Right lobe of liver (tissue), 6 donors: ENCODE measurements at regions not wholly inside any gene's neighbourhood (a gene's known extent, or its start where the extent isn't known, plus 50 kb on each side); places are given as distances from the start of the nearest gene placed in this dataset.

Experiments
- ATAC-seq, 4 donors: fragments of 200-7000 bp; cut with Tn5 transposase; one replicate each; pipeline ENCODE4 v1.9.1; 2020; ENCODE audit warnings: mild to moderate bottlenecking in 4 of 4, moderate library complexity in 4 of 4
- DNase-seq, 3 donors: peaks; one replicate each; pipeline ENCODE4 v3.0.0-alpha.2; 2020
- H3K27ac ChIP-seq, 3 donors: fragments of 200-600 bp; one replicate each; pipeline ENCODE4 v1.8.0; 2022
- H3K27me3 ChIP-seq, 2 donors: fragments of 200-600 bp; one replicate each; pipeline ENCODE4 v1.8.0; 2022
- H3K36me3 ChIP-seq, 4 donors: fragments of 200-600 bp; sonication (generic) in 1 of 4; one replicate each; pipeline versions ENCODE4 v1.5.1 to v1.8.0; 2017 to 2022; ENCODE audit warnings: control low read depth in 1 of 4
- H3K4me1 ChIP-seq, 4 donors: fragments of 200-600 bp; sonication (generic) in 1 of 4; one replicate each; pipeline versions ENCODE4 v1.5.1 to v1.8.0; 2017 to 2022; ENCODE audit warnings: control low read depth in 1 of 4
- H3K4me3 ChIP-seq, 3 donors: fragments of 200-600 bp; one replicate each; pipeline ENCODE4 v1.8.0; 2022
- H3K9me3 ChIP-seq, 4 donors: fragments of 200-600 bp; sonication (generic) in 1 of 4; one replicate each; pipeline versions ENCODE4 v1.5.1 to v1.8.0; 2017 to 2022; ENCODE audit warnings: control low read depth in 1 of 4
- CTCF ChIP-seq, 4 donors: fragments of 200-600 bp in 3 of 4; fragments of 450-650 bp in 1 of 4; IDR thresholded peaks; one replicate each; pipeline versions ENCODE4 v1.5.1 to v1.8.0; 2016 to 2022; ENCODE audit warnings: antibody characterized with exemption in 4 of 4, mild to moderate bottlenecking in 2 of 4
- POLR2A ChIP-seq: fragments of 450-650 bp; IDR thresholded peaks from one replicate; pipeline ENCODE4 v1.6.1; 2017; ENCODE audit warnings: antibody characterized with exemption, mild to moderate bottlenecking
- WGBS: methylation state at CpG from one replicate; pipeline ENCODE4 v1.1.6; 2018; ENCODE audit warnings: low coverage, low lambda C conversion rate; ENCODE audit not compliant: insufficient coverage; ENCODE audit errors: missing lambda C conversion rate; 5-methylcytosine and 5-hydroxymethylcytosine counted together
- intact Hi-C, 2 donors: fragments of 100-400 bp; cut with DNase I; formaldehyde crosslinking; loops; one replicate each; pipeline versions ENCODE4 v1.11.2 to v1.14.1; 2022
- donor health status: DM: no; HTN: yes; CAD: no.
- donor health status: DM: no; HTN: no; CAD: no.
- donor health status: DM: no; HTN: no; CAD: no.
- donor health status: DM: no; HTN: yes; CAD: no.
- donor health status: DM: no; HTN: yes; CAD: no.

GRCh38 chr5:3278643-3279042, 317.0 kb upstream of the IRX1 start:
- no peak for TF ChIP-seq POLR2A
- no peak for TF ChIP-seq CTCF (IDR thresholded peaks at IDR 0.05)
- WGBS, result 0% methylated on average over 1 of the region's 1 CpG
- Histone ChIP-seq H3K9me3 (no peaks in the 10 kb centered on the region), H3K4me3 (no peak overlapping the region), H3K27ac (no peak overlapping the region), H3K27me3 (no peaks in the 10 kb centered on the region), H3K36me3 (no peaks in the 10 kb centered on the region), H3K4me1 (no peaks in the 10 kb centered on the region)
- ATAC-seq, result no peak
- no peak for DNase-seq
- intact Hi-C loops, result no loop called here

- no peaks in the 10 kb centered on the region for H3K36me3 ChIP-seq
- no peak overlapping the region for H3K27ac ChIP-seq
- TF ChIP-seq CTCF (IDR thresholded peaks at IDR 0.05), result no peak
- no peak for TF ChIP-seq POLR2A
- no peak for DNase-seq
- 7% methylated on average over 4 of the region's 6 CpGs for WGBS
- no peaks in the 10 kb centered on the region for H3K9me3 ChIP-seq
- no peaks in the 10 kb centered on the region for H3K27me3 ChIP-seq
- H3K4me1 ChIP-seq, result no peaks in the 10 kb centered on the region
- no peak for ATAC-seq
- intact Hi-C loops, result no loop called here
- no peak overlapping the region for H3K4me3 ChIP-seq
Observed at GRCh38 chr5:3277590-3278196, 317.9 kb upstream of the IRX1 start.

GRCh38 chr5:3276896-3277295, 318.7 kb upstream of the IRX1 start:
- WGBS, result 36% methylated on average over 7 of the region's 7 CpGs
- no peaks in the 10 kb centered on the region for H3K4me1 ChIP-seq
- ATAC-seq (no peak), DNase-seq (no peak)
- no peak overlapping the region for H3K4me3 ChIP-seq
- no peaks in the 10 kb centered on the region for H3K36me3 ChIP-seq
- intact Hi-C loops, result no loop called here
- H3K27ac ChIP-seq, result no peak overlapping the region
- H3K9me3 ChIP-seq, result no peaks in the 10 kb centered on the region
- no peaks in the 10 kb centered on the region for H3K27me3 ChIP-seq
- TF ChIP-seq POLR2A, result no peak

- WGBS, result 67% methylated on average over 16 of the region's 28 CpGs
Observed at GRCh38 chr5:3269395-3270169, 326.1 kb upstream of the IRX1 start.

More at GRCh38 chr5:3269395-3270169, 326.1 kb upstream of the IRX1 start:
- Histone ChIP-seq H3K27ac (no peak overlapping the region), H3K4me3 (no peak overlapping the region), H3K4me1 (no peaks in the 10 kb centered on the region), H3K27me3 (no peaks in the 10 kb centered on the region), H3K9me3 (no peaks in the 10 kb centered on the region), H3K36me3 (no peaks in the 10 kb centered on the region)
- TF ChIP-seq POLR2A (no peak), CTCF (IDR thresholded peaks at IDR 0.05) (no peak)
- intact Hi-C loops, result no loop called here
- no peak for ATAC-seq
- no peak for DNase-seq
